ENCODE measurements at regions not wholly inside any gene's neighbourhood (a gene's known extent, or its start where the extent isn't known, plus 50 kb on each side); places are given as distances from the start of the nearest gene placed in this dataset.

DNA sequence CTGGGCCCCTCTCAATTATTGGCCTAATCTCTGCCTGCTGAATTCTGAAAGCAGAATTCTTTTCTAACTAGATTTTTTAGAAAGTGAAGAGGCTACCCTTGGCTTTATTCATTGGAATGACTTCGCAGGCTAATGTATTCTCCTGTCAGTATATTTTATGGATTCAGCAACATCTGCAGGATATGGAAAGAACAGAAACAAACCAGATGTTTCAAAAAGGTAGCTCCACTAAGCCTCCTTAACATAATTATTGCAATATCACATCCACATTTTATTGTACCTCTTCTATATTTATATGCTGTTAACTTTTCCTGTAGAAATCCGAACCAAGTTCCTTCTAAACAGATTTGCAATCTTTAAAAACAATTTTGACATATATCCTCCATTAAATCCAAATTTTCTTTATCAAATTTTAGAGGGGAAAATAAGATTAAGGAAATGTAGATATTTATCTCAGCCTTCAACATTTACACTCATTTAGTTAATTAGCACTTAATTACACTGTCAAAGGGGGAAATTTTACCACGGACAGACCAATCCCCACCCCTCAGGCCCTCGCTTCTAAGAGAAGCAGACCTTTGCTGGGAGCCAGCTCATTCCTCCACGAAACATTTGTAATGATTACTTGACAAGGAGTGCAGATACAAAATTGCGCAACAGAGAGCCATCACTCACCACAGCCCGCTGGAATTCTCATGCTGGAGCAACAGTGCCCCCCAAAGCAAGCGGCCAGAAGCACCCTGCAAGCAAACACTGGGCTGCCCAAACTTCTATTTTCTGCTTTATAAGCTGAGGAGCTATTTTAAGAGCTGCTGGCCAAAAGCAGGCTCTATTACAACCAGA is 253.4 kb downstream of the ETAA1 start:
- 21 to 23% methylated on average over 8 of the region's 8 CpGs for WGBS, 2 donors
- Histone ChIP-seq H3K4me1 (ENCODE audit: control insufficient read depth in 5 of 5, insufficient read depth in 5 of 5, low read length in 5 of 5) (peaks cover 0 to 42% (median 12%) of the 10 kb centered on the region in 5 donors), H3K27me3 (ENCODE audit: control insufficient read depth in 3 of 3, insufficient read depth in 3 of 3, low read length in 2 of 3) (no peaks in the 10 kb centered on the region), H3K27ac (ENCODE audit: low read depth in 1 of 2, low read length in 1 of 2) (peak overlapping the region in 1 of 2 donors; percentile 81), H3K9ac (ENCODE audit: insufficient read depth in 1 of 2, low read length in 2 of 2) (no peak overlapping the region), H3K9me3 (ENCODE audit: control insufficient read depth in 4 of 4, insufficient read depth in 3 of 4, low read length in 3 of 4) (peaks cover 0 to 11% (median 0%) of the 10 kb centered on the region in 4 donors), H3K36me3 (ENCODE audit: control insufficient read depth in 4 of 4, insufficient read depth in 4 of 4, low read length in 4 of 4) (no peaks in the 10 kb centered on the region), H3K4me3 (no peak overlapping the region)
- peak; percentile 97 to 99 (median 99) for DNase-seq
- ATAC-seq (ENCODE audit: insufficient read depth, low FRiP score), result peak; percentile 62
- TF ChIP-seq, protein P1, sequence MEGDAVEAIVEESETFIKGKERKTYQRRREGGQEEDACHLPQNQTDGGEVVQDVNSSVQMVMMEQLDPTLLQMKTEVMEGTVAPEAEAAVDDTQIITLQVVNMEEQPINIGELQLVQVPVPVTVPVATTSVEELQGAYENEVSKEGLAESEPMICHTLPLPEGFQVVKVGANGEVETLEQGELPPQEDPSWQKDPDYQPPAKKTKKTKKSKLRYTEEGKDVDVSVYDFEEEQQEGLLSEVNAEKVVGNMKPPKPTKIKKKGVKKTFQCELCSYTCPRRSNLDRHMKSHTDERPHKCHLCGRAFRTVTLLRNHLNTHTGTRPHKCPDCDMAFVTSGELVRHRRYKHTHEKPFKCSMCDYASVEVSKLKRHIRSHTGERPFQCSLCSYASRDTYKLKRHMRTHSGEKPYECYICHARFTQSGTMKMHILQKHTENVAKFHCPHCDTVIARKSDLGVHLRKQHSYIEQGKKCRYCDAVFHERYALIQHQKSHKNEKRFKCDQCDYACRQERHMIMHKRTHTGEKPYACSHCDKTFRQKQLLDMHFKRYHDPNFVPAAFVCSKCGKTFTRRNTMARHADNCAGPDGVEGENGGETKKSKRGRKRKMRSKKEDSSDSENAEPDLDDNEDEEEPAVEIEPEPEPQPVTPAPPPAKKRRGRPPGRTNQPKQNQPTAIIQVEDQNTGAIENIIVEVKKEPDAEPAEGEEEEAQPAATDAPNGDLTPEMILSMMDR (IDR thresholded peaks at IDR 0.05; ENCODE audit: control extremely low read depth, extremely low read depth), result peak; percentile 15

DNA sequence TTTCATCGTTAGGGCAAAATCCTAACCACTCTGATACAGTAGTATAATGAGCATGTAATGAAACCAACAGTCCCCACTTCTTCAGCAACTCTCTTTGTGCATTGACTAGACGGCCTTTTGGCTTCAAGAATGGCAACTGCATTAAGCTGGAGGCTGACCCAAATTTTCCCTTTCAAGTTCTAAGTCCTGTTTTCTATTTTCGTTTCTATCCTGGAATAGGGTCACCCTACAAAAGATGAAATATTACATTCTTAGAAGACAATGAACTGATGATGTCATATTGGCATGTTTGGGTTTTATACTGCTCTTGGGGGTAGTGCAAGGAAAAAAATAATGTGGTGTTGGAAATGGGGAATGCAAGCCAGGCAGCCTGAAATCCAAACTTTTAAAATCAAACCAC is 254.4 kb downstream of the ETAA1 start:
- Histone ChIP-seq H3K27me3 (ENCODE audit: control insufficient read depth in 3 of 3, insufficient read depth in 3 of 3, low read length in 2 of 3) (no peaks in the 10 kb centered on the region), H3K27ac (ENCODE audit: low read depth in 1 of 2, low read length in 1 of 2) (no peak overlapping the region), H3K9ac (ENCODE audit: insufficient read depth in 1 of 2, low read length in 2 of 2) (no peak overlapping the region), H3K36me3 (ENCODE audit: control insufficient read depth in 4 of 4, insufficient read depth in 4 of 4, low read length in 4 of 4) (no peaks in the 10 kb centered on the region), H3K4me1 (ENCODE audit: control insufficient read depth in 5 of 5, insufficient read depth in 5 of 5, low read length in 5 of 5) (peaks cover 0 to 42% (median 12%) of the 10 kb centered on the region in 5 donors), H3K4me3 (no peak overlapping the region), H3K9me3 (ENCODE audit: control insufficient read depth in 4 of 4, insufficient read depth in 3 of 4, low read length in 3 of 4) (peaks cover 0 to 7% (median 0%) of the 10 kb centered on the region in 4 donors)
- DNase-seq (peak; percentile 28 to 73 (median 64)), ATAC-seq (ENCODE audit: insufficient read depth, low FRiP score) (no peak)
- TF ChIP-seq, protein P1 (IDR thresholded peaks at IDR 0.05; ENCODE audit: control extremely low read depth, extremely low read depth), result no peak
- 59 to 70% methylated on average over 3 of the region's 3 CpGs for WGBS, 2 donors

DNA sequence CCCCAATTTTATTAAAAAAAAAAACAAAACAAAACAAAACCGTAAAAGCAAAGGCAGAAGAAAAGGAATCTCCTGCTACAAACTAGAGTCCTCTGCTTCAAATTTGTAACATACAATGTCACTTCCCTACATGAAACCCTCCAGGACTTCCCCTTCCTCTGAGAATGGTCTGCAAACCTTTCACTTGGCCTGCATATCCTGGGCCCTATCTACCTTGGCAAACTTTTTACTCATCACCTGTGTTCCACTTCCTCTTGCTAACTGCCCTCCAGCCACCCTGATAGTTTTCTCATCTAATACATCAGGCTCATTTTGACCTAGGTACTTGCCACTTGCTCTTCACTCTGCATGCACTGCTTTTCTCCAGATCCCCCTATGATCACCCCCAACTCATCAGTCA is 255.5 kb downstream of the ETAA1 start:
- H3K4me1 ChIP-seq (ENCODE audit: control insufficient read depth in 5 of 5, insufficient read depth in 5 of 5, low read length in 5 of 5), result peaks cover 0 to 42% (median 12%) of the 10 kb centered on the region in 5 donors
- DNase-seq, result no peak
- 70 to 83% methylated on average over 1 of the region's 1 CpG for WGBS, 2 donors
- H3K27me3 ChIP-seq (ENCODE audit: control insufficient read depth in 3 of 3, insufficient read depth in 3 of 3, low read length in 2 of 3), result no peaks in the 10 kb centered on the region
- no peak for ATAC-seq (ENCODE audit: insufficient read depth, low FRiP score)
- H3K27ac ChIP-seq (ENCODE audit: low read depth in 1 of 2, low read length in 1 of 2), result no peak overlapping the region
- H3K4me3 ChIP-seq, result no peak overlapping the region
- TF ChIP-seq, protein P1 (IDR thresholded peaks at IDR 0.05; ENCODE audit: control extremely low read depth, extremely low read depth), result no peak
- H3K9ac ChIP-seq (ENCODE audit: insufficient read depth in 1 of 2, low read length in 2 of 2), result no peak overlapping the region
- H3K36me3 ChIP-seq (ENCODE audit: control insufficient read depth in 4 of 4, insufficient read depth in 4 of 4, low read length in 4 of 4), result no peaks in the 10 kb centered on the region
- no peaks in the 10 kb centered on the region for H3K9me3 ChIP-seq (ENCODE audit: control insufficient read depth in 4 of 4, insufficient read depth in 3 of 4, low read length in 3 of 4)
